A549 (cell line): ENCODE measurements at regions not wholly inside any gene's neighbourhood (a gene's known extent, or its start where the extent isn't known, plus 50 kb on each side); places are given as distances from the start of the nearest gene placed in this dataset.

Source experiments
- CEBPB ChIP-seq, 2 experiments: fragments of >200 bp in 1 of 2; sonication (Bioruptor Twin) in 1 of 2; formaldehyde crosslinking in 1 of 2; IDR thresholded peaks; 2 replicates each; pipeline ENCODE4 v1.6.1; 2012 to 2016
- GATA3 ChIP-seq: IDR thresholded peaks from 2 replicates; pipeline ENCODE4 v1.6.1; 2012; ENCODE audit warnings: borderline replicate concordance
- HDAC2 ChIP-seq: fragments of 200-600 bp; sonication (generic); IDR thresholded peaks from 2 replicates; pipeline ENCODE4 v1.6.1; 2016
- JUN ChIP-seq, 2 experiments: fragments of >200 bp; sonication (Bioruptor Twin); formaldehyde crosslinking; IDR thresholded peaks; 2 replicates in 1 of 2; 3 replicates in 1 of 2; pipeline ENCODE4 v1.6.1; 2016 to 2017
- PHF8 ChIP-seq: fragments of 200-600 bp; sonication (generic); IDR thresholded peaks from 2 replicates; pipeline ENCODE4 v1.6.1; 2016; ENCODE audit warnings: low read depth, mild to moderate bottlenecking, antibody characterized with exemption, moderate library complexity, borderline replicate concordance
- POLR2A ChIP-seq: IDR thresholded peaks from 2 replicates; pipeline ENCODE4 v1.6.1; 2012; ENCODE audit warnings: mild to moderate bottlenecking, low read length
- RCOR1 ChIP-seq: fragments of 150-350 bp; IDR thresholded peaks from 2 replicates; pipeline ENCODE4 v1.6.1; 2014; ENCODE audit warnings: antibody characterized with exemption, low read length, low read depth
- SREBF2 ChIP-seq: fragments of 450-650 bp; IDR thresholded peaks from 2 replicates; pipeline ENCODE4 v1.6.1; 2014; ENCODE audit warnings: mild to moderate bottlenecking, moderate library complexity
- TF ChIP-seq, protein P1 (sequence below): fragments of >200 bp; sonication (Bioruptor Twin); formaldehyde crosslinking; IDR thresholded peaks from 3 replicates; pipeline ENCODE4 v1.5.1; 2016
- TF ChIP-seq, protein P2 (sequence below): fragments of 450-650 bp; IDR thresholded peaks from 2 replicates; pipeline ENCODE4 v1.6.1; 2014; ENCODE audit warnings: antibody characterized with exemption

DNA sequence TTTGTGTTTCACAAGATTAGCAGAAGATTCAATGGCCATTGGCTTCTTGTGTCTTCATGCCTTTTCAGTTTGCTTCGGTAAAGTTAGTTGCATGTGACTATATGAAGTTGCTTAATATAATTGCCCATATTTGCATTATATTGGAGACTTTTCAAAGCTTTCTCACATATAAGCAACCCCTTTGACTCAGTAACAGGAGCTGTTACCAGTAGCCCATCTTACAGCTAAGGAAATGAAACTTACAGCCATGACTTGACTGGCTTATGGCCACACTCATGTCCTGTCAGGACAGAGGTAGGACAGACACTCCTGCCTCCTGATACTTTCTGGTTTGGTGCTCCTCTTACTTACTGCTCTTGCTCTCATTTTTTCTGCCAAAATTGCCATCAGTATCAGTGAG lies 1082.1 kb downstream of the BCL11B start:
- TF ChIP-seq, protein P1, sequence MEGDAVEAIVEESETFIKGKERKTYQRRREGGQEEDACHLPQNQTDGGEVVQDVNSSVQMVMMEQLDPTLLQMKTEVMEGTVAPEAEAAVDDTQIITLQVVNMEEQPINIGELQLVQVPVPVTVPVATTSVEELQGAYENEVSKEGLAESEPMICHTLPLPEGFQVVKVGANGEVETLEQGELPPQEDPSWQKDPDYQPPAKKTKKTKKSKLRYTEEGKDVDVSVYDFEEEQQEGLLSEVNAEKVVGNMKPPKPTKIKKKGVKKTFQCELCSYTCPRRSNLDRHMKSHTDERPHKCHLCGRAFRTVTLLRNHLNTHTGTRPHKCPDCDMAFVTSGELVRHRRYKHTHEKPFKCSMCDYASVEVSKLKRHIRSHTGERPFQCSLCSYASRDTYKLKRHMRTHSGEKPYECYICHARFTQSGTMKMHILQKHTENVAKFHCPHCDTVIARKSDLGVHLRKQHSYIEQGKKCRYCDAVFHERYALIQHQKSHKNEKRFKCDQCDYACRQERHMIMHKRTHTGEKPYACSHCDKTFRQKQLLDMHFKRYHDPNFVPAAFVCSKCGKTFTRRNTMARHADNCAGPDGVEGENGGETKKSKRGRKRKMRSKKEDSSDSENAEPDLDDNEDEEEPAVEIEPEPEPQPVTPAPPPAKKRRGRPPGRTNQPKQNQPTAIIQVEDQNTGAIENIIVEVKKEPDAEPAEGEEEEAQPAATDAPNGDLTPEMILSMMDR = no peak
- TF ChIP-seq RCOR1 (no peak), PHF8 (no peak), GATA3 (no peak), JUN (IDR thresholded peaks at IDR 0.05) (no peak), CEBPB (IDR thresholded peaks at IDR 0.05) (no peak), SREBF2 (no peak), HDAC2 (no peak), POLR2A (no peak)
- TF ChIP-seq, protein P2, sequence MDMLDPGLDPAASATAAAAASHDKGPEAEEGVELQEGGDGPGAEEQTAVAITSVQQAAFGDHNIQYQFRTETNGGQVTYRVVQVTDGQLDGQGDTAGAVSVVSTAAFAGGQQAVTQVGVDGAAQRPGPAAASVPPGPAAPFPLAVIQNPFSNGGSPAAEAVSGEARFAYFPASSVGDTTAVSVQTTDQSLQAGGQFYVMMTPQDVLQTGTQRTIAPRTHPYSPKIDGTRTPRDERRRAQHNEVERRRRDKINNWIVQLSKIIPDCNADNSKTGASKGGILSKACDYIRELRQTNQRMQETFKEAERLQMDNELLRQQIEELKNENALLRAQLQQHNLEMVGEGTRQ = no peak
